ENCODE measurements at regions not wholly inside any gene's neighbourhood (a gene's known extent, or its start where the extent isn't known, plus 50 kb on each side); places are given as distances from the start of the nearest gene placed in this dataset.

DNA sequence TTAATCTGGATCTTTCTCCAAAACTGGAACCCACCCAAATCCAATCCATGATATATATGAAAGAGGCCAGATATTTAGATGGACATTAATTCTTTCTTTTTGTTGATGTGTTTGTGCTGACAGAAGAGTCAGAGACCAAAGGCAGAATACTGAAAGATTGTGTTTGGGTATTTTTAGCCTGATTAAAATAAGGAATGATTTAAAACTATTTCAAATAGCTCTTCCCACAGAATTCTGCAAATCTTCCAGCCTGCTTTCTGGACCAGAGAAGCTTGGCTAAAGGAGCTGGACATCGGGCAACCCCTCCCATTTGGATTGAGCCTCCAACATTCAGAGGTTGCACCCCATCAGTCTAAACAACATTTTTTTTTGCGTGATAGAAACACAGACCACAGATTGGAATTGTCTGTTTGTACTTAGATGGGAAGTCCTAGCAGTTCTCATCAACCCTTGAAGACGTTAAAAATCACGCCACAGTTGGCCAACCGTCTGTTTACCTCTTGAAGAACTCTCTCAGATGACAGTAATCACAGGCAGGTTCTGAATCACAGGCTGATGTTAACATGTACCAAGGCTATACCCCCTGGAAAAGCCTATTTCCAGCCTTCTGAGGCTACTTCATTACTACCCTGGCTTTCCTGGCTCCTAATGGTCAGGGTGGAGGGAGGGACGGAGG, 155.2 kb upstream of the NRP1 start:
- no peak for TF ChIP-seq CTCF (IDR thresholded peaks at IDR 0.05; ENCODE audit: low read depth, low read length, missing control alignments)
- no peak overlapping the region for H3K4me3 ChIP-seq (replicated peaks; ENCODE audit: low read depth, low read length)
- no peak for DNase-seq (ENCODE audit: extremely low read depth, low read depth)

DNA sequence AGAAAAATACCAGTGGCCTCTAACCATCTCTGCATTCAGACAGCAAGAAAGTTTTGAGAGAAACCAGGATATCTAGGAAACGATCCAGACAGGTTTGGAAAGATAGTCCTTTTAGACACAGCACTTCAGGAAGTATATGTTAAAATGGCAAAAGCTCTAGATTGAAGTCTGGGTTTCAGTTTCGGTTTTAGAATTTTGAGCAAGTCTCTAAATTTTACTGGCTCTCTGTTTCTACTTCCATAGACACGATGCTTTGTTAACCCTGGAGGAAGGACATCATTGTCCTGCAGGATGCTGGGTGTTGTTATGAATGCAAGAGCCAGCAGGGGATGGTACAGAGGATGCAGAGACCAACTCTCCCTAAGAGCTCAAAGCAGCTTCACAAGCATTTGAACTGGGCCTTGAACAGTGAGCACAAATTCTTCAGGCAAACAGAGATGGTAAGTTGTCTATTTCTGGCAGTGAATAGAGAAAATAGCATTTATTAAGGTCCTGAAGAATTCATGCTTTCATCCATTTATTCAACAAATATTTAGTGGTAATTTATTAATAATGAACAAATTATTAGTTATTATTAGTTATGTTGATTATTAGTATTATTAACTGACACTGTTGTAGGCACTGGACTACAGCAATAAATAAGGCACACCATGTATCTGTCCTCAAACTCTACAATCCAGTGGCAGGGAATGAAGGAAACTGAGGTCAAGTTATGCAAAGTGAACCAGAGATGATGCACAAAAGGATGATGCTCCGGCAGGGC, 152.7 kb upstream of the NRP1 start:
- H3K4me3 ChIP-seq (replicated peaks; ENCODE audit: low read depth, low read length): no peak overlapping the region
- TF ChIP-seq CTCF (IDR thresholded peaks at IDR 0.05; ENCODE audit: low read depth, low read length, missing control alignments): peak; percentile 23
- DNase-seq (ENCODE audit: extremely low read depth, low read depth): no peak

GRCh38 chr10:33485276-33485675, 150.8 kb upstream of the NRP1 start:
- DNase-seq (ENCODE audit: extremely low read depth, low read depth): no peak
- no peak overlapping the region for H3K4me3 ChIP-seq (replicated peaks; ENCODE audit: low read depth, low read length)
- TF ChIP-seq CTCF (IDR thresholded peaks at IDR 0.05; ENCODE audit: low read depth, low read length, missing control alignments): no peak

DNA sequence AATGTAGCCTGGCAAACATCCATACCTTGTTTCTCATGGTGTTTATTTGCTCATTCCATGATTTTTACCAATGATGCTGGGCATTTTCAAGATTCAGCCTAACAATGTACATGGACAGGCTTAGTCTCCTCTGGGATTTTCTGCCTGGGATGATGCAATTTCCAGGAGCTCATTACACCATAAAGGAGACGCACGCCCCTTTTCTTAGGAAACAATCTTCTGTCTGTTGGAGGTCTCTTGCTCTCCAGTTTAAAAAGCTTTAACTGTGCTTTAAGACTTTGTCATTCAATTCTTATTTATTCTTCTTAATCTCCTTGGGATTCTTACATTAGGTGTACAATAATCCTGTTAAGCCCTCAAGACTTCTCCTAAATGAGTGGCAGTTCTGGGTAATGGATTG, 150.3 kb upstream of the NRP1 start:
- DNase-seq (ENCODE audit: extremely low read depth, low read depth): no peak
- TF ChIP-seq CTCF (IDR thresholded peaks at IDR 0.05; ENCODE audit: low read depth, low read length, missing control alignments): no peak
- no peak overlapping the region for H3K4me3 ChIP-seq (replicated peaks; ENCODE audit: low read depth, low read length)

DNA sequence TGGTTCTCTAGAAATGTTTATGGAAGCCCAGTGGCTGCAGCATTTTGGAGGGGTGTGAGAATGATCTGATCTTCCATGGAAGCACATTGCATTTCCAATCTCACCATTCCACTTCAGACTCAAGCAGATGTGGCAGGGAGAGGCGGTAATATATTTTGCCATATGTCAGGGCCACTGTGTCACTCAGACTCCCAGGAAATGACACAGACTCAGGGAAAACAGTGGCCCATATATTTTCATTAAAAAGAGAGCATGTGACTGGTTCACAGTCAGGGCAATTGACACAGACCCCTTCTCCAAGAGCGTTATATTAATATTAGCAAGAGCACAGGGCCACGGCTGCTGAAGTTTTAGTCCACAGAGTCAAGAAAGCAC, 149.3 kb upstream of the NRP1 start:
- DNase-seq (ENCODE audit: extremely low read depth, low read depth): no peak
- no peak for TF ChIP-seq CTCF (IDR thresholded peaks at IDR 0.05; ENCODE audit: low read depth, low read length, missing control alignments)
- H3K4me3 ChIP-seq (replicated peaks; ENCODE audit: low read depth, low read length): no peak overlapping the region

DNA sequence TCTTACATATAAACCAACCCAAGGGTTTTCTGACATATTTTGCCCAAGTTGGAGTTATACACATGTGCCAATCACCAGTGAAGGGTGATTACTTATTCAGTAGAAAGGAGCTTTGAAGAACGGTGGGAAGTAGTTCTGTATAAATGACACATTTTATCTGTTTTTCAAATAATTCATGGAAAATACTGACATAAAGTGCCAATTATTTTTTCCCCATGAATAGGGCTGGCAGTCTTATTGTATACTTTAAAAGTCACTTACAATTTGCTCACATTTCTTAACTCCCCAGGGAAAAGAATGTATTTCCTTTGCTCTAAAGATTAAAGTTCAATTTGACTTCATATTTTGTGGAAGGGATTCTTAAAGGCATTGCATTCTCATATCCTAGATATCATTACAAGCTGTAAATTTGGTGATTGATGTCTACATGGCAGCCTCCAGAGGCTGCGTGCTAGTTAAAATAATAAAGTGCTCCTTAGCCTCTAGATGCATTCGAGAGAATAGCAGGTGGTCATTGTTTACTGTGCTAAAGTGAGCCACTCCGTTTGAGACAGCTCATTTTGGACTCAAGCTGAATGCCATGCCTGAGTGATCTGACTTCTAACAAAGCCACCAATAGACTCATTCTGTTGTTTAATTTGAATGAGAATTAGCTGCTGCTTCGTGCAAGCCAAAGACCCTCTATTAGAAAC, 148.8 kb upstream of the NRP1 start:
- DNase-seq (ENCODE audit: extremely low read depth, low read depth): no peak
- H3K4me3 ChIP-seq (replicated peaks; ENCODE audit: low read depth, low read length): no peak overlapping the region

More for the DNA sequence above, 148.8 kb upstream of the NRP1 start:
- TF ChIP-seq CTCF (IDR thresholded peaks at IDR 0.05; ENCODE audit: low read depth, low read length, missing control alignments): no peak
